K562 (cell line): ENCODE measurements at regions not wholly inside any gene's neighbourhood (a gene's known extent, or its start where the extent isn't known, plus 50 kb on each side); places are given as distances from the start of the nearest gene placed in this dataset.

Experiments
- ATAC-seq: fragments of 200-7000 bp; cut with Tn5 transposase; 3 replicates; pipeline ENCODE4 v1.9.1; 2020; ENCODE audit warnings: moderate library complexity
- BruUV-seq: library from RNA; stranded (reverse); fragments of 400-500 nt; replicated peaks from 2 replicates; lab custom pipeline; 2021; lab: Mats Ljungman, UMichigan
- CTCF ChIA-PET: fragments of 300-600 bp; formaldehyde crosslinking; extraction: SDS; loops from one replicate; lab custom pipeline; 2021; ENCODE audit warnings: low intra/inter-chr PET ratio; lab: Yijun Ruan, JAX
- POLR2A ChIA-PET: fragments of 300-600, 350-650 bp; sonication (Branson Sonifier 250); formaldehyde crosslinking; extraction: SDS; loops from one replicate; lab custom pipeline; 2021; ENCODE audit warnings: antibody characterized with exemption, inconsistent platforms; lab: Yijun Ruan, JAX
- DNase-seq, 4 experiments: peaks; one replicate each; pipeline versions ENCODE4 v3.0.0 to v3.0.0-alpha.2; 2011 to 2018; ENCODE audit warnings: low spot score in 3 of 4, mixed read lengths in 3 of 4; ENCODE audit errors: extremely low read depth in 1 of 4
- FAIRE-seq: peaks from 2 replicates; lab custom pipeline; 2011; peaks lifted over from hg19 to GRCh38; lab: Jason Lieb, UNC
- H2AFZ ChIP-seq: 2 replicates; pipeline ENCODE4 v1.6.0; 2011; ENCODE audit warnings: low read depth, low read length, control low read depth, inconsistent platforms
- H3K27ac ChIP-seq: fragments of 200-600 bp; 3 replicates; pipeline ENCODE4 v1.8.0; 2011; ENCODE audit warnings: low read depth, mild to moderate bottlenecking, control low read depth, inconsistent platforms, low read length, moderate library complexity, mixed read lengths; ENCODE audit errors: extremely low read depth
- H3K27me3 ChIP-seq, 2 experiments: fragments of 300-600 bp in 1 of 2; 2 replicates in 1 of 2; 3 replicates in 1 of 2; pipeline versions ENCODE4 v1.6.0 to v1.8.0; 2011; ENCODE audit warnings: inconsistent platforms in 2 of 2, low read length in 2 of 2, mild to moderate bottlenecking in 1 of 2, mixed read lengths in 1 of 2, moderate library complexity in 1 of 2; ENCODE audit not compliant: control insufficient read depth in 2 of 2, insufficient read depth in 2 of 2
- H3K36me3 ChIP-seq: fragments of 300-600 bp; 3 replicates; pipeline ENCODE4 v1.8.0; 2011; ENCODE audit warnings: mild to moderate bottlenecking, low read length, inconsistent platforms; ENCODE audit not compliant: control insufficient read depth, insufficient read depth
- H3K4me1 ChIP-seq, 2 experiments: fragments of 200-600 bp in 1 of 2; replicated peaks in 1 of 2; 2 replicates in 1 of 2; 3 replicates in 1 of 2; pipeline versions ENCODE4 v1.5.1 to v1.8.0; 2011; ENCODE audit warnings: inconsistent platforms in 2 of 2, low read length in 2 of 2, mild to moderate bottlenecking in 1 of 2, mixed read lengths in 1 of 2, moderate library complexity in 1 of 2; ENCODE audit not compliant: control insufficient read depth in 2 of 2, insufficient read depth in 2 of 2
- H3K4me2 ChIP-seq: 2 replicates; pipeline ENCODE4 v1.6.1; 2011; ENCODE audit warnings: low read length, control low read depth, inconsistent platforms, mixed read lengths; ENCODE audit not compliant: insufficient read depth
- H3K4me3 ChIP-seq: fragments of 200-600 bp; sonication (generic), shearing (Covaris generic); 2 replicates; pipeline ENCODE4 v1.5.1; 2016; ENCODE audit warnings: control low read depth, inconsistent platforms
- H3K79me2 ChIP-seq: fragments of 200-600 bp; 3 replicates; pipeline ENCODE4 v1.8.0; 2011; ENCODE audit warnings: low read length, inconsistent platforms; ENCODE audit not compliant: control insufficient read depth, insufficient read depth
- H3K9ac ChIP-seq, 2 experiments: 2 replicates each; pipeline versions ENCODE4 v1.6.0 to v1.6.1; 2011; ENCODE audit warnings: low read depth in 2 of 2, low read length in 2 of 2, control low read depth in 1 of 2, inconsistent platforms in 1 of 2, mild to moderate bottlenecking in 1 of 2, mixed read lengths in 1 of 2; ENCODE audit not compliant: insufficient read depth in 1 of 2
- H3K9me1 ChIP-seq: one replicate; pipeline ENCODE4 v1.6.0; 2011; ENCODE audit warnings: inconsistent platforms, mild to moderate bottlenecking, low read length, moderate library complexity; ENCODE audit not compliant: control insufficient read depth, insufficient read depth
- H3K9me3 ChIP-seq: replicated peaks from 2 replicates; pipeline ENCODE4 v1.5.1; 2011; ENCODE audit warnings: low read depth, low read length, inconsistent platforms; ENCODE audit not compliant: control insufficient read depth, insufficient read depth
- H4K20me1 ChIP-seq: replicated peaks from 2 replicates; pipeline ENCODE4 v1.6.1; 2011; ENCODE audit warnings: low read length, inconsistent platforms, mixed read lengths; ENCODE audit not compliant: control insufficient read depth, insufficient read depth
- BCL6 ChIP-seq: fragments of 250-450 bp; sonication (Bioruptor Pico); IDR thresholded peaks from 2 replicates; pipeline ENCODE4 v1.4.0; 2020
- CHD1 ChIP-seq: fragments of 200-600 bp; sonication (generic); IDR thresholded peaks from one replicate; pipeline ENCODE4 v1.6.1; 2012; ENCODE audit warnings: mild to moderate bottlenecking, moderate library complexity, low read length, inconsistent platforms
- CREM ChIP-seq: IDR thresholded peaks from 2 replicates; pipeline ENCODE4 v1.6.1; 2014; ENCODE audit warnings: antibody characterized with exemption, low read depth
- KDM1A ChIP-seq, 2 experiments: fragments of 450-650 bp; IDR thresholded peaks; 2 replicates each; pipeline ENCODE4 v1.6.1; 2016; ENCODE audit warnings: mild to moderate bottlenecking in 2 of 2
- L3MBTL2 ChIP-seq: fragments of 450-650 bp; IDR thresholded peaks from 2 replicates; pipeline ENCODE4 v1.6.1; 2016; ENCODE audit warnings: mild to moderate bottlenecking, moderate library complexity
- NFYB ChIP-seq: IDR thresholded peaks from 2 replicates; pipeline ENCODE4 v1.6.1; 2011; ENCODE audit warnings: mild to moderate bottlenecking, moderate library complexity; ENCODE audit not compliant: insufficient read length; ENCODE audit errors: extremely low read depth
- NONO ChIP-seq, 2 experiments: fragments of 200-400 bp in 1 of 2; fragments of 450-650 bp in 1 of 2; formaldehyde crosslinking in 1 of 2; IDR thresholded peaks; 2 replicates each; pipeline ENCODE4 v1.6.1; 2017; ENCODE audit warnings: low read depth in 2 of 2, mild to moderate bottlenecking in 2 of 2, moderate library complexity in 2 of 2, low read length in 1 of 2
- PHF21A ChIP-seq: fragments of 450-650 bp; IDR thresholded peaks from 2 replicates; pipeline ENCODE4 v1.6.1; 2017; ENCODE audit warnings: low read depth, borderline replicate concordance
- POLR2H ChIP-seq: IDR thresholded peaks from 2 replicates; pipeline ENCODE4 v1.6.1; 2016; ENCODE audit warnings: missing genetic modification characterization, low read depth, mild to moderate bottlenecking, control low read depth, missing compliant biosample characterization, moderate library complexity
- PYGO2 ChIP-seq: fragments of 450-650 bp; IDR thresholded peaks from 2 replicates; pipeline ENCODE4 v1.6.1; 2016; ENCODE audit warnings: mild to moderate bottlenecking, missing genetic modification characterization, moderate library complexity, missing compliant biosample characterization
- RBM22 ChIP-seq: fragments of 200-400 bp; formaldehyde crosslinking; IDR thresholded peaks from 2 replicates; pipeline ENCODE4 v1.6.1; 2018; ENCODE audit warnings: low read length, low read depth; ENCODE audit not compliant: poor library complexity, severe bottlenecking
- THRA ChIP-seq: fragments of 450-650 bp; IDR thresholded peaks from 2 replicates; pipeline ENCODE4 v1.6.1; 2017; ENCODE audit warnings: mild to moderate bottlenecking, moderate library complexity
- ZNF124 ChIP-seq: sonication (generic); formaldehyde crosslinking; IDR thresholded peaks from 2 replicates; pipeline ENCODE4 v1.8.1; 2022; ENCODE audit warnings: missing genetic modification reagents
- ZNF347 ChIP-seq: fragments of 450-650 bp; formaldehyde crosslinking; IDR thresholded peaks from 2 replicates; pipeline ENCODE4 v1.4.0; 2020; ENCODE audit warnings: low read depth, mild to moderate bottlenecking, moderate library complexity
- ZNF75A ChIP-seq: fragments of 450-650 bp; formaldehyde crosslinking; IDR thresholded peaks from 2 replicates; pipeline ENCODE4 v1.4.0; 2020; ENCODE audit warnings: mild to moderate bottlenecking
- WGBS: fragments of 100-300 bp; shearing (Covaris generic); methylation state at CpG from one replicate; pipeline ENCODE4 v1.1.6; 2016; ENCODE audit warnings: low coverage, mixed read lengths; ENCODE audit not compliant: insufficient coverage; ENCODE audit errors: missing lambda C conversion rate; 5-methylcytosine and 5-hydroxymethylcytosine counted together
- in situ Hi-C: fragments of 300-500 bp; cut with MboI; formaldehyde crosslinking; loops from 4 replicates; pipeline ENCODE4 v1.15.0; 2018; ENCODE audit warnings: inconsistent platforms, mixed read lengths
- intact Hi-C: fragments of 100-400 bp; cut with micrococcal nuclease; formaldehyde crosslinking; loops from 2 replicates; pipeline ENCODE4 v1.14.2; 2022
- TF ChIP-seq, protein P1 (sequence below): IDR thresholded peaks from 2 replicates; pipeline ENCODE4 v1.6.1; 2014; ENCODE audit warnings: antibody characterized with exemption

GRCh38 chr5:31078956-31079355 lies 114.5 kb upstream of the CDH6 start:
- Histone ChIP-seq H3K79me2 (no peaks in the 10 kb centered on the region), H3K27ac (no peak overlapping the region), H2AFZ (no peak overlapping the region), H3K36me3 (no peaks in the 10 kb centered on the region), H3K9me1 (no peaks in the 10 kb centered on the region), H4K20me1 (no peaks in the 10 kb centered on the region), H3K9ac (no peak overlapping the region), H3K4me2 (no peak overlapping the region), H3K4me3 (no peak overlapping the region), H3K4me1 (no peaks in the 10 kb centered on the region), H3K27me3 (no peaks in the 10 kb centered on the region), H3K9me3 (no peaks in the 10 kb centered on the region)
- TF ChIP-seq RBM22: no peak
- TF ChIP-seq, protein P1, sequence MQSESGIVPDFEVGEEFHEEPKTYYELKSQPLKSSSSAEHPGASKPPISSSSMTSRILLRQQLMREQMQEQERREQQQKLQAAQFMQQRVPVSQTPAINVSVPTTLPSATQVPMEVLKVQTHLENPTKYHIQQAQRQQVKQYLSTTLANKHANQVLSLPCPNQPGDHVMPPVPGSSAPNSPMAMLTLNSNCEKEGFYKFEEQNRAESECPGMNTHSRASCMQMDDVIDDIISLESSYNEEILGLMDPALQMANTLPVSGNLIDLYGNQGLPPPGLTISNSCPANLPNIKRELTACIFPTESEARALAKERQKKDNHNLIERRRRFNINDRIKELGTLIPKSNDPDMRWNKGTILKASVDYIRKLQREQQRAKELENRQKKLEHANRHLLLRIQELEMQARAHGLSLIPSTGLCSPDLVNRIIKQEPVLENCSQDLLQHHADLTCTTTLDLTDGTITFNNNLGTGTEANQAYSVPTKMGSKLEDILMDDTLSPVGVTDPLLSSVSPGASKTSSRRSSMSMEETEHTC: no peak
- no peak for TF ChIP-seq PYGO2 (tag)
- TF ChIP-seq NFYB: no peak
- TF ChIP-seq ZNF124 (CRISPR knock-in tag): no peak
- no peak for TF ChIP-seq NONO (IDR thresholded peaks at IDR 0.05; ENCODE audit: low read depth in 2 of 2, low read length in 1 of 2)
- no peak for TF ChIP-seq THRA
- no peak for TF ChIP-seq L3MBTL2
- no peak for TF ChIP-seq ZNF347 (CRISPR knock-in tag)
- TF ChIP-seq ZNF75A (CRISPR knock-in tag): no peak
- no peak for TF ChIP-seq CHD1
- TF ChIP-seq BCL6 (CRISPR knock-in tag): no peak
- no peak for TF ChIP-seq CREM
- TF ChIP-seq POLR2H (tag): no peak
- no peak for TF ChIP-seq KDM1A (IDR thresholded peaks at IDR 0.05)
- TF ChIP-seq PHF21A: no peak
- 2% methylated on average over 3 of the region's 3 CpGs for WGBS
- BruUV-seq: no TSS peak
- POLR2A ChIA-PET: no interaction called here
- in situ Hi-C loops: no loop called here
- no peak for ATAC-seq
- CTCF ChIA-PET: no interaction called here
- intact Hi-C loops: no loop called here
- no peak for FAIRE-seq
- DNase-seq: no peak
